ENCODE measurements at regions not wholly inside any gene's neighbourhood (a gene's known extent, or its start where the extent isn't known, plus 50 kb on each side); places are given as distances from the start of the nearest gene placed in this dataset.

DNA sequence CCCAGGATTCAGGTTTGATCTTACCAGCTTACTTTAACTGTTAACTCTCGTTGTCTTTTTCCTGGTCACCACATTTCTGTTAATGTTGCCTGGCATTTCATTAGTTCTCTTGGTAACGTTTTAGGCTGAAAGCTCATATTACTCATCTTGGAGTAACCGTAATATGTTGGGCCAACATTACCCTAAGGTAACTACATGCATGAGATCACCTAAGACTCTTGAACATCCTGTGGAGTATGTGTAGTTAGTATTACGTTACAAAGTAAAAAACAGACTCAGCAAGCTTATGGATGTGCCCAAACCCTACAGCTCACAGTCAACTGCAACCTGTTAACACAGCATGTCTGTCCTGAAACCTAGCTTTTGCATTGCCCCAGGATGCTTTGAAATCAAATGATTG is 203.3 kb upstream of the HS3ST1 start:
- Mint-ChIP-seq H3K27ac (no peak overlapping the region), H3K36me3 (no peaks in the 10 kb centered on the region), H3K27me3 (peaks cover 2 to 5% of the 10 kb centered on the region in 2 donors), H3K4me1 (ENCODE audit: low read depth in 2 of 2) (no peaks in the 10 kb centered on the region), H3K4me3 (no peak overlapping the region), H3K9me3 (peaks cover 7% of the 10 kb centered on the region)
- ATAC-seq (no peak), DNase-seq (ENCODE audit: low spot score) (no peak)

DNA sequence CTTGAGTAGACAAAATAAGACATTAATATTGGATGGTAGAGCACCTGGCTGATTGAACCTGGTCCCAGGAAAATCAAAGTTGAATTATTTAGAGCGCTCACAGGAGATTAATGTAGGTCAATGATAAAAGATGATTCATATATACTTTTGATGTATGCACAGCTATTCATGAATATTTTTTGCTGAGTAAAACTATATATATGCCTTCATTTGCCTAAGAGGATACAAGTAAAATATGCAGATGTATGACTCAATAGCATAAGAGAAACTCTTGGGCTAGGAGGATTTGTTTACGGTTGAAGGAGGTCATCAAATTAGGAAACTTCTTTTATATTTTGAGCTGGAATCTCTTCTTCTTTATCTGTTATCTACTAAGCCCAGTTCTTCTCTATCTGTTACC is 202.7 kb upstream of the HS3ST1 start:
- H3K9me3 Mint-ChIP-seq, result peaks cover 7% of the 10 kb centered on the region

DNA sequence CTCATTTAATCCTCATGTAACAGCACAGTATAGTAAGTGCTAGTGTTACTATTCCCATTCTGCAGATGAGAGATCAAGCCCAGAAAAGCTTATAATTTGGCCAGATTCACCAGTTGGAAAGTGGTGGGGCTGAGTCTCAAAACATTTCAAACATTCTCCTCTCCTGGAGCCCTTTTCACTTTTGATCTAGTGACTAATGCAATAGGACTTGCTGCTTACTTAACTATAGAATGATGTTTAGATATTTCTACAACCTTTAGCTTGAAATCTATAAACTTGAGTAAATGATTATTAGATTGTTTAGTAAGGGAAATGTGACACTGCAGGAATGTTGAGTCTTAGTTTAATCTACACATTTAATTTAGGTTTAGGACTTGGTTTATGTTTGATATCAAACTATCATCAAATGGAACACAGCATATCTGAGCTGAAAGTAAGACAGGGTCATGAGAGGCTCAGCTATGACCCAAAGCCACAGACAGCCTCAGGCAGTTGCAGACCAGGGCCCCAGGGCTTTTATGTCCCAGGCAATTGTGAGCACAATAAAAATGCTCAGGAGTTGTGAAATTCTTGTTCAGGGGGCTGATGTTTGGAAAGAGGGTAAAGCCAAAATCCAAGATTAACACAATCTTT is 199.5 kb upstream of the HS3ST1 start:
- H3K9me3 Mint-ChIP-seq, result peaks cover 4% of the 10 kb centered on the region
- no peak overlapping the region for H3K4me3 Mint-ChIP-seq
- no peak for DNase-seq (ENCODE audit: low spot score)
- no peak overlapping the region for H3K27ac Mint-ChIP-seq
- no peaks in the 10 kb centered on the region for H3K36me3 Mint-ChIP-seq
- H3K27me3 Mint-ChIP-seq, result peaks cover 2 to 5% of the 10 kb centered on the region in 2 donors
- H3K4me1 Mint-ChIP-seq (ENCODE audit: low read depth in 2 of 2), result no peaks in the 10 kb centered on the region
- ATAC-seq, result no peak

More for the DNA sequence above, 202.7 kb upstream of the HS3ST1 start:
- Mint-ChIP-seq H3K27ac (no peak overlapping the region), H3K4me1 (ENCODE audit: low read depth in 2 of 2) (no peaks in the 10 kb centered on the region), H3K27me3 (peaks cover 2 to 5% of the 10 kb centered on the region in 2 donors), H3K4me3 (no peak overlapping the region), H3K36me3 (no peaks in the 10 kb centered on the region)
- no peak for DNase-seq (ENCODE audit: low spot score)
- ATAC-seq, result no peak

GRCh38 chr4:11626066-11626465 is 197.4 kb upstream of the HS3ST1 start:
- no peaks in the 10 kb centered on the region for H3K4me1 Mint-ChIP-seq (ENCODE audit: low read depth in 2 of 2)
- H3K27me3 Mint-ChIP-seq, result peaks cover 2 to 5% of the 10 kb centered on the region in 2 donors
- DNase-seq (ENCODE audit: low spot score) (no peak), ATAC-seq (no peak)
- peaks cover 4% of the 10 kb centered on the region for H3K9me3 Mint-ChIP-seq
- H3K27ac Mint-ChIP-seq, result no peak overlapping the region
- no peak overlapping the region for H3K4me3 Mint-ChIP-seq
- H3K36me3 Mint-ChIP-seq, result no peaks in the 10 kb centered on the region

DNA sequence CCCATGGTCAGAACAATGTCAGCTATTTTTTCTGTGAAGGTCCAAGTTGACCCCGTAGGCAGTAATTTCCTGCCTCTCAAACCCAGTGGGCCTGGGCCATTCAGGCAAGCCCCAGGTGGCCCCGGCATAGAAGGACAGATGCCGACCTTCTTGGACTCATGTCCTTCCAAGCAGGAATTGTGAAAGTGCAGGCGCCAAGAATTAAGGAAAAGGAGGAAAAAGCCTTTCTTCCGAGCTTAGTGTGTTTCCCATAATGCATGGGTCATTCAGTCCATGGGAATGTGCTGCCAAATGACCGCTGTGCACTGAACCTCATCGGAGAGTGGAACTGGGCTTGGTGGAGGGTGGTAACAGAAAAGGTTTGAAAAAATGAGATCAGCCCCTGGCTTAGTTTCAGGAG is 196.5 kb upstream of the HS3ST1 start:
- no peaks in the 10 kb centered on the region for H3K36me3 Mint-ChIP-seq
- ATAC-seq, result no peak
- H3K27ac Mint-ChIP-seq, result no peak overlapping the region
- no peak for DNase-seq (ENCODE audit: low spot score)
- no peaks in the 10 kb centered on the region for H3K4me1 Mint-ChIP-seq (ENCODE audit: low read depth in 2 of 2)
- peaks cover 4% of the 10 kb centered on the region for H3K9me3 Mint-ChIP-seq
- no peak overlapping the region for H3K4me3 Mint-ChIP-seq
- peaks cover 2 to 5% of the 10 kb centered on the region in 2 donors for H3K27me3 Mint-ChIP-seq

DNA sequence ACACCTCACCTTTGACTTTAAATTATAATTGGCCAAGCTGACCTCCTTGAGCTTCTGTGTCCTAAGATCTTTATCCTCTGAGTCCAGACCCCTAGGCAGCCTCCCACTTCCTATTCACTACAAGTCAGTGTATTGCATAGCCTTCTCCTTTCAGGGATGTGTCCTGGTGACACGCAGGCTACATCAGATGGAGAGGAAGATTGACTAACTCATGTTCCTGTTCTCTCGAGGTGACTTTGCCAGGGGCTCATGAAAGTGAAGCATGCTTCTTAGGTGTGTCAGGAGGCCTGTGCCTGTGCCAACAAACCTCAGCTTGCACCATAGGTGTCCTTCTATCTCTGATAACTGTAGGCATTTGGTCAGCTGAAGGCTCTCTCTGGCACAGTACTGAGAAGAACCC is 195.7 kb upstream of the HS3ST1 start:
- no peak for ATAC-seq
- no peaks in the 10 kb centered on the region for H3K4me1 Mint-ChIP-seq (ENCODE audit: low read depth in 2 of 2)
- no peak for DNase-seq (ENCODE audit: low spot score)
- H3K36me3 Mint-ChIP-seq, result no peaks in the 10 kb centered on the region
- no peak overlapping the region for H3K27ac Mint-ChIP-seq
- H3K27me3 Mint-ChIP-seq, result peaks cover 1 to 2% of the 10 kb centered on the region in 2 donors
- H3K9me3 Mint-ChIP-seq, result peaks cover under 1% of the 10 kb centered on the region
- H3K4me3 Mint-ChIP-seq, result no peak overlapping the region

- no peak for ATAC-seq
- H3K9me3 Mint-ChIP-seq, result no peaks in the 10 kb centered on the region
Observed at GRCh38 chr4:11623726-11624037, 195.0 kb upstream of the HS3ST1 start.

GRCh38 chr4:11622961-11623725 is 194.4 kb upstream of the HS3ST1 start:
- Mint-ChIP-seq H3K4me1 (ENCODE audit: low read depth in 2 of 2) (no peaks in the 10 kb centered on the region), H3K27me3 (peaks cover 0 to 2% of the 10 kb centered on the region in 2 donors), H3K27ac (no peak overlapping the region), H3K36me3 (no peaks in the 10 kb centered on the region), H3K4me3 (no peak overlapping the region), H3K9me3 (no peaks in the 10 kb centered on the region)
- DNase-seq (ENCODE audit: low spot score) (no peak), ATAC-seq (no peak)

More at GRCh38 chr4:11623726-11624037, 195.0 kb upstream of the HS3ST1 start:
- Mint-ChIP-seq H3K27me3 (peaks cover 0 to 2% of the 10 kb centered on the region in 2 donors), H3K4me3 (no peak overlapping the region), H3K36me3 (no peaks in the 10 kb centered on the region), H3K4me1 (ENCODE audit: low read depth in 2 of 2) (no peaks in the 10 kb centered on the region), H3K27ac (no peak overlapping the region)
- no peak for DNase-seq (ENCODE audit: low spot score)

- ATAC-seq, result no peak
- no peaks in the 10 kb centered on the region for H3K36me3 Mint-ChIP-seq
Observed at GRCh38 chr4:11620861-11621260, 192.2 kb upstream of the HS3ST1 start.

DNA sequence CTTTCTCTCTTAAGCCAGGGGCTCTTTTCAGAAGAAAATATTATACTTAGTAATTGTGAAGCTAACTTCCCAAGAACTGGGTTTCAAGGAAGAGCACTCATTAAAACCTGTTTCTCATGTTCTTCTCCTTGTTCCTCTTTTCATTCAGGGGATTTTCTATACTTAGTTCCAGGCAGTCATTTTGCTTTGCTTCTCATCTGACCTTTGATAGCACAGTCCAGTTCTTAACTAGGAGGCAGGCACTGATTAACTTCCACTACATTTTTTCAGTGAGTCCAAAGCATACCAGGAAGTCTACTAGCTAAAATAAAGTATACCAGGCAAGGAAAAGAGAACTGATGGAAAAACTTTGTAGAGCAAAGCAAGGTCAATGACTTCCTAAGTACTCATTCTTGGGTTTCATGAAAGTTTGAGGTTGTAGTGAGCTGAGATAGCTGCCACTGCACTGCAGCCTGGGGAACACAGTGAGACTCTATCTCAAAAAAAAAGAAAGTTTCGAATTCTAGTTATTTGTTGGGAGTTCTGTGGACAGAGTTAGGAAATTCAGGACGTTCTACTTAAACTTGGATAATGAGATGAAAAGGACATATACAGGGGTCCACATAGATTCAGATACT is 190.1 kb upstream of the HS3ST1 start:
- no peak overlapping the region for H3K4me3 Mint-ChIP-seq
- ATAC-seq (no peak), DNase-seq (ENCODE audit: low spot score) (no peak)
- H3K9me3 Mint-ChIP-seq, result no peaks in the 10 kb centered on the region
- H3K27ac Mint-ChIP-seq, result no peak overlapping the region
- no peaks in the 10 kb centered on the region for H3K27me3 Mint-ChIP-seq
- no peaks in the 10 kb centered on the region for H3K36me3 Mint-ChIP-seq
- no peaks in the 10 kb centered on the region for H3K4me1 Mint-ChIP-seq (ENCODE audit: low read depth in 2 of 2)

More at GRCh38 chr4:11620861-11621260, 192.2 kb upstream of the HS3ST1 start:
- Mint-ChIP-seq H3K4me3 (no peak overlapping the region), H3K4me1 (ENCODE audit: low read depth in 2 of 2) (no peaks in the 10 kb centered on the region), H3K27me3 (no peaks in the 10 kb centered on the region), H3K9me3 (no peaks in the 10 kb centered on the region), H3K27ac (no peak overlapping the region)
- DNase-seq (ENCODE audit: low spot score), result no peak

- ATAC-seq (no peak), DNase-seq (ENCODE audit: low spot score) (no peak)
- Mint-ChIP-seq H3K27me3 (no peaks in the 10 kb centered on the region), H3K36me3 (no peaks in the 10 kb centered on the region), H3K4me3 (no peak overlapping the region), H3K27ac (no peak overlapping the region), H3K9me3 (no peaks in the 10 kb centered on the region), H3K4me1 (ENCODE audit: low read depth in 2 of 2) (no peaks in the 10 kb centered on the region)
Observed at GRCh38 chr4:11616856-11617255, 188.2 kb upstream of the HS3ST1 start.

DNA sequence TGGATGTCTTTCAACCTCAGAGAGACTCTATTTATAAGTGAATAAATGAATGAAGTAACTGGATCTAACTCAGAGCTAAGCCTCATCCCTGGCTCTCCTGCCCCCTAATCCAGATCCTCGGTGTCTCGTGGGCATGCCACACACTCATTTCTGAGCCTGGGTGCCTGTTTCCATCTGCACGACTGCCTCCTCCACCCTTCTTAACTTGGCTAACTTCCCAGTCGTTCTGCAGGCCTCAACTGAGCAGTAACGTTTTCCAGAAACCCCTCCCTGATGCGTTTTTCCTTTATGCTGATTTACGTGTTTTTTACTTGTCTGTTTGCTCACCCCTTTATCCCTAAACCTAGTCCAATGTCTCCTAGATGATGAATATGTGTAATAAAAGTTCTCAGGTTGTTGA is 186.9 kb upstream of the HS3ST1 start:
- Mint-ChIP-seq H3K27ac (no peak overlapping the region), H3K9me3 (peaks cover 3% of the 10 kb centered on the region), H3K36me3 (no peaks in the 10 kb centered on the region), H3K27me3 (peaks cover 0 to 3% of the 10 kb centered on the region in 2 donors), H3K4me1 (ENCODE audit: low read depth in 2 of 2) (no peaks in the 10 kb centered on the region), H3K4me3 (no peak overlapping the region)
- DNase-seq (ENCODE audit: low spot score) (no peak), ATAC-seq (no peak)

DNA sequence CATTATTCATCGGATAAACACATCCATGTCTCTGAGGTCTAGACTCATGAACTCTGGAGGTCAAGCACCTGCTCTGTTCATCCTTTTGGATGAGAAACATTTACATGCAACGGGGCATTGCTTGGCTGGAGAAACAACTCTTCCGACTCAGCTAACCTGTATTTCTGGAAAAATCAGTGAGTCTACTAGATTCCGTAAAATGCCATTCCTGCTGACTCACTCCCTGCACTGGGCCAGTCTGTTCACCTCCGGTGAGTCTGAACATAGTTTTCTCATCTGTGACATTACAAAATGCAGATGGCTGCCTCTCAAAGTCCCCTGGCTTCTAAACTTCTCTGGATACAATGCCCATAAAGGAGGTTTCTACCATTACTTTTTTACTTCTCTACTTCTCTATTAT is 185.7 kb upstream of the HS3ST1 start:
- ATAC-seq (no peak), DNase-seq (ENCODE audit: low spot score) (no peak)
- Mint-ChIP-seq H3K9me3 (peaks cover 3% of the 10 kb centered on the region), H3K36me3 (no peaks in the 10 kb centered on the region), H3K27ac (no peak overlapping the region), H3K4me3 (no peak overlapping the region), H3K27me3 (peaks cover 0 to 3% of the 10 kb centered on the region in 2 donors), H3K4me1 (ENCODE audit: low read depth in 2 of 2) (no peaks in the 10 kb centered on the region)

DNA sequence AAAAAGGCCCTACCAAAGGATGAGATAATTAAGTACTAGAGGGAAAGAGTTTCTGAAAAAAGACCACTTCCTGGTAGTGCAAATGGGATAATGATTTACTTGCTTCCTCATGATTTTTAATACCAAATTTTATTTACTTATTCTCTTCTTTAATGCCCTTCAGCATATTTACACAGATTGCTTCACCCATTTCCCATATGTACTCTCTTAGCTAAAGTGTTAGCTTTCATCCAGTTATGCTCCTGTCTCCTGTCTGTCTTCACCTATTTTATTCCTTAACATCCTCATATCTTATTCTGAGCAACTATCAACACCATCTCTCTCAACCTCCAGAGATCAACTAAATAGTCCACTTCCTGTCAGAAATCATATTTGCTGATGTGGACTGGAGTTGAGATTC is 183.2 kb upstream of the HS3ST1 start:
- Mint-ChIP-seq H3K4me3 (no peak overlapping the region), H3K9me3 (peaks cover 3% of the 10 kb centered on the region), H3K4me1 (ENCODE audit: low read depth in 2 of 2) (no peaks in the 10 kb centered on the region), H3K36me3 (no peaks in the 10 kb centered on the region), H3K27ac (no peak overlapping the region), H3K27me3 (peaks cover 0 to 3% of the 10 kb centered on the region in 2 donors)
- ATAC-seq (no peak), DNase-seq (ENCODE audit: low spot score) (no peak)
